ENCODE measurements at regions not wholly inside any gene's neighbourhood (a gene's known extent, or its start where the extent isn't known, plus 50 kb on each side); places are given as distances from the start of the nearest gene placed in this dataset.
"Not testable (repeated sequence)": the region's sequence is repeated elsewhere in the genome, so short reads cannot be mapped to it uniquely, and the experiment has no call there.

- DNase-seq, result no peak
These were observed 583.9 kb downstream of the NTRK3 start for GRCh38 chr15:87672309-87673288.

DNA sequence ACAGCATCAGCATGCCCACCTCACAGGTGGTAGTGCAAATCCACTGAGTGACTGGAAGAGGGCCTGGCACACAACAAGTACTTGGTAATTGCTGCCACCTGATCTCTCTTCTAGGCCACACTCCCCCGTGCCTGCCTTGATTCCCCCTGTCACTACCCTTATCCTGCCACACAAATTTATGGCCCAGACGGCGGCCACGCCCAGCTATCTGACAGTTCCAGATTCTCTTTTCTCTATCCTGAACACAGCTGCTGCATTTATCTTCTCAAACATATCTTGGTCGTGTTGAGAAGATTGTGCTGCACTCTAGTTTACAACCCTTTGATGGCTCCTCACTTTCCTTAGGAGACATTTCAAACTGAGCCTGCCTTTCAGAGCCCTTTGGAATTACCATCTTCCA, 585.2 kb downstream of the NTRK3 start:
- no peak for DNase-seq

GRCh38 chr15:87669846-87670245, 586.7 kb downstream of the NTRK3 start:
- DNase-seq, result no peak

GRCh38 chr15:87668768-87669564, 587.6 kb downstream of the NTRK3 start:
- DNase-seq, result not testable (repeated sequence)

GRCh38 chr15:87667643-87668042, 588.9 kb downstream of the NTRK3 start:
- DNase-seq, result no peak

DNA sequence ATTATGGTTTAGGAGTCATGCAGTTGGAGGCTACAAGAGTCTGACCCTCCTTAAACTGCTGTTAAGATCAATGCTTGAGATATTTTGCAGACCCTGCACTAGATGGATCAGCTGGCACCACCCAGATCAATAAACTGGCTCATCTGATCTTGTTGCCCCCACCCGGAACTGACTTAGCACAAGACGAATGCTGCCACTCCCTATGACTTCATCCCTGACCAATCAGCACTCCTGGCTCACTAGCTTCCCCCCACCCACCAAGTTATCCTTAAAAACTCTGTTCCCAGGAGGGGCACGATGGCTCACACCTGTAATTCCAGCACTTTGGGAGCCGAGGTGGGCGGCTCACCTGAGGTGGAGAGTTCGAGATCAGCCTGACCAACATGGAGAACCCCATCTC, 594.0 kb downstream of the NTRK3 start:
- DNase-seq, result no peak

DNA sequence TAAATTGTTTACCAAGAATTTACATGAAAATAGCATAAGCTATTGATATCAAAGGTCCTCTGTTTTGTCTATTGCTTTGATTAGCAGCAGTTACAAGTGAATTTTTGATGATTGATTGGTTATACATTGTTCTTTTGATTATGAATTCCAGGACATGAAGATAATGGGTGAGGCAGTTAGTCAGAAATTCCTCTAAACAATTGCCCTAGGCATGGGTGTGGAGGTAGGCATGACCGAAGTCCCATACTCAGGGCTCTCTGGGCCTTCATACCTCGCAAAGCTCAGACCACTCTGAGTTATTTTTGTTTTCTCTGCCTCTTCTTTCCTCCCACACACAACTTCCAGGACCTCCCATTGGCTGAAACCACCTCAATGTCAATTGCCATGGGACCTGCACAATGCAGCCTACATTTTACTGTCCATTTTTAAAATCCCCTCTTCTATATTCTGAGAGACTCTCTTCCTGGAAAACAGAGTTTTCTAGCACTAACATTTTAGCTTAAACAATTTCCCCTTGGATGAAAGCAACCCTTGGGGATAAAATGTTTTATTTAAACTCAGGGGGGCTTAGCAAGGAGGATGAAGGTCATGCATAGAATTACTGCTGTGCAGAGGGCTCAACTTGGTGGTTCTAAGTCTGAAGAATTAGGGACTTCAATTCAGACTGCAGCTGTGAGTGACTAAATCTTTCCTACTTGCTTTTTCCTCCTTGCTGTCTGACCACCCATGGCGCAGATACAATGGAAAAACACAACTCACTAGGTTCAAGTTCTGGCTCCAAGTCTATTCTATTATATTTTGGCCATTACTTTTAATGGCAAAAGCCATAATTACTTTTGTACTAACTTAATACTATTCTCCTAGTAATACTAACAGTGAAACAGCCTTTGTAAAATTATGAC, 594.8 kb downstream of the NTRK3 start:
- DNase-seq, result no peak

- DNase-seq, result no peak
These were observed 596.0 kb downstream of the NTRK3 start for GRCh38 chr15:87660251-87661129.

- DNase-seq, result no peak
These were observed 600.2 kb downstream of the NTRK3 start for GRCh38 chr15:87656372-87656771.

DNA sequence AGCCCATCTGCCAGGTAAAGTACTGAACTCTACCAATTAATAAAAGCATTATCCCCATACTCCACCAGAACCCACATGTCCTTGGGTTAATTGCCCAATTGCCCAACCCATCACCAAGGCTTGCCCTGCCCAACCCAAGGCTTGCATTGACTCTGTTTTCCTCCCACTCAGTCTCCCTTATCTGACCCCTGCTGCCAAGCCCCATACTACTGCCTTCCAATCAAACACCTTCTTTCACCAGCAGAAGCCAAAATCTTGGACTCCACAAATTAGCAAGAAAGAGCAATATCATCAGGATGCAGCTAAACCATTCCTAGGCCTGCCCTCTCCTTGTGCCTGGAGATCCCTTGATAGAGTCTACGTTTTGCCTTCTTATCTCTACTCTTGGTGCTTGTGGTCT, 602.9 kb downstream of the NTRK3 start:
- no peak for DNase-seq

DNA sequence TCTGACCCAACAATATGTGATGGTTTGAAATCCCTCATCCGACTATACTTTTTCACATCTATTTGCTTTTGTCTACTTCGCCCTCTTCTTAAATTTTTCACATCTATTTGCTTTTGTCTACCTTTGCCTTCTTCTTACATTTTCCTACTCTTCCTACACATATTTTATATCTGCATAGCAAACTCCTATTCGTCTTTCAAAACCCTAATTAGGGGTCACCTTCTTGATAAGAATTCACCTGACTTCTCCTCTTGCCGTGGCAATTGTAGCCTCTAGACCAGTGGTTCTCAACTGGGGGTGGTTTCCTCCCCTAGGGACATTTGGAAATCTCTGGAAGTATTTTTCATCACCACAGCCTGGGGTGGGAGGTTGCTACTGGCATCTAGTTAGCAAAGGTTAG, 607.4 kb downstream of the NTRK3 start:
- no peak for DNase-seq

DNA sequence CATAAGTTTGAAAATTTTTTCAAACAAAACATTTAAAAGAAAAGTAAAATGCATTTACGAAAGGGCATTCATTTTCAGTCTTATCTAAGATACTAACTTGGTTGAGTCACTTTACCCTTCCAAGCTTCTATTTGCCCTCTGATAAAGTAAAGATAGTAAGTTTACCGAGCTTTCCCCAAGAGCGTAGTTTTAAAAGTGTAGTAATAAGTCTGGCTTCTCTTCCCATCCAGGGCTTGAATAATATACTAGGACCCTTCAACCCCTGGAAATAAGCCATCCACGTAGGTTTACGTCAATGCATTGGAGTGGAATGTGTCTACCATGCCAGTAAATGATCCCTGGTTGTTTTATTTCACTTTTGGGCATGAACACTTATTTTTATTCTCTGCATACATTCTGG, 608.3 kb downstream of the NTRK3 start:
- no peak for DNase-seq

DNA sequence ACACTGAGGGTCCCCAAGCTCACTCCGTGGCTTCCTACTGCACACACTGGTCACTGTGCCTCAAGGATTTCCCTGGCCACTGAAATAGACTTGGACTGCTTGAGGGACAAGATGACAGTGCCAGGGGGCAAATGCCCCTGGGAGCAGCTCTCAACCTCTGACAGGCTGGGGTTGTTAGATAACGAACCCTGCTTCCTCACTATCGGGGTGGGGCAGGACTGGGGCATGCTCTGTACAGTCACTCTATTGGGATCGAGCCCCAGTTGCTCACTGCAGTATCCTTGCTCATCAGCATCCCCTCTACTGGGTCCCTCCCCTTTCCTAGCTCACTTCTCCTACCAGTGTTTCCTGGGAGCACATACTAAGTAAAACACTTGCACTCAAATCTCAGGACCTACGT, 610.8 kb downstream of the NTRK3 start:
- DNase-seq, result no peak

GRCh38 chr15:87642997-87643396, 613.5 kb downstream of the NTRK3 start:
- DNase-seq, result peak in 1 of 2 donors; percentile 28

GRCh38 chr15:87639305-87640011, 617.1 kb downstream of the NTRK3 start:
- no peak for DNase-seq

- no peak for DNase-seq
These were observed 617.9 kb downstream of the NTRK3 start for GRCh38 chr15:87638554-87639083.

GRCh38 chr15:87634361-87634760, 622.2 kb downstream of the NTRK3 start:
- no peak for DNase-seq

- DNase-seq, result no peak
These were observed 623.0 kb downstream of the NTRK3 start for GRCh38 chr15:87633525-87633924.

GRCh38 chr15:87632364-87632763, 624.2 kb downstream of the NTRK3 start:
- DNase-seq, result no peak

DNA sequence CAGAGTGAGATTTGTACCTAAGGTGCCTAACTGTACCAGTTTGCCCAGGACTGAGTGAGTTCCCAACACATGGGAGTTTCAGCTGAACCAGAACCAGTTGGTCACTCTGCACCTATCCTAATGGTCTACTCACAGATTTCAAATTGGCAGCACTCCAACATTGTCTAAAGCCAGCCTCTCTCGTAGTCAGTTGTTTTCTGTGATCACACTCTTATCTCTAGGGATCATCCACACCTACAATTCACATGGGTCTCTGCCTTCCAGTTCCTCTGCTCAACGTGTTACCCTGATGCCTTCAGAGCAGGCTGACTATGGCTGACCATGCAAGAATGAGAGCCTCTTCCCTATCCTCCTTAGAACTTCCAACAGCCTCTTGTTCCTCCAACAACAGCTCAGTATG, 624.8 kb downstream of the NTRK3 start:
- DNase-seq, result no peak

DNA sequence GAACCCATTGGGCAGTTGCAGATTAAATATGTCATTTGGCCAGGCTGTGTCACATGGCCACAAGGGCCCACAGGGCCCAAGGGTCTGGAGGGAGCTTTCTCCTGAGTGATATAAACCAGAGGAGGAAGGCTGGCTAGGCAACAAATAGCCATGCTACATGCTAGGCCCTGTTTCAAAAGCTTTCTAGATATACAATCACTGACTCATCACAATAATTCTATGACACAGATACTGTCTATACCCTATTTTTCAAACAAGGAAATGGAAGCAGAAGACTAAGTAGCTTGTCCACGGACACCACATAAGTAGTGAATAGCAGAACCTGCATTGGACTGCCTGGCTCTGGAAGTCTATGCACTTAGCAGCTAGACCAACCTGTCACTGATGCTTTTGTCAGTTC, 625.4 kb downstream of the NTRK3 start:
- DNase-seq, result no peak

Data from stimulated activated CD4-positive, alpha-beta T cell treated with anti-CD3 and anti-CD28 coated beads, Interleukin-2, amount 100 ng/mL, for 24 hours (primary cell).